Activated CD4-positive, alpha-beta T cell treated with anti-CD3 and anti-CD28 coated beads, Interleukin-2, amount 50 U/mL, for 16 hours (primary cell): ENCODE measurements at regions not wholly inside any gene's neighbourhood (a gene's known extent, or its start where the extent isn't known, plus 50 kb on each side); places are given as distances from the start of the nearest gene placed in this dataset.

Source experiments
- DNase-seq: peaks from one replicate; pipeline ENCODE4 v3.0.0-alpha.2; 2020

GRCh38 chr4:102441978-102442911, 58.9 kb upstream of the NFKB1 start:
- no peak for DNase-seq

DNA sequence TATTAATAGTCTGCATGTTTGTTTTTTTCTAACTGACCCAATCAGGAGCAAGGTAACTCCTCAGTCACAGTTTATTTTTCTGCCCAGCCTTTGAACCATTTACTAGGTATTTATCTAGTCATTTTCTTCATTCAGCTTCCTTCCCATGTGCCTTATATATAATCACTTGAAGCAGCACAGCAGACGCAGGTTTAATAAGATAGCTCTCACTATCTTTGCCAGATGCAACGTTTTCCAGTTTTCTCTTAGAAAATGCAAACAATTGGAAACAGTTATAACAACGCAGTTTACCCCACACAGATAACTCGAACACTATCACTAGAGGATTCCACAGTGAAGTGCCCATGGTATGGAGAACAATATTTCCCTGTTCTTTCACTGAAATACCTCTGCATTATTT, 56.4 kb upstream of the NFKB1 start:
- DNase-seq: no peak

- DNase-seq: no peak
Observed at GRCh38 chr4:102445213-102445612, 55.9 kb upstream of the NFKB1 start.

DNA sequence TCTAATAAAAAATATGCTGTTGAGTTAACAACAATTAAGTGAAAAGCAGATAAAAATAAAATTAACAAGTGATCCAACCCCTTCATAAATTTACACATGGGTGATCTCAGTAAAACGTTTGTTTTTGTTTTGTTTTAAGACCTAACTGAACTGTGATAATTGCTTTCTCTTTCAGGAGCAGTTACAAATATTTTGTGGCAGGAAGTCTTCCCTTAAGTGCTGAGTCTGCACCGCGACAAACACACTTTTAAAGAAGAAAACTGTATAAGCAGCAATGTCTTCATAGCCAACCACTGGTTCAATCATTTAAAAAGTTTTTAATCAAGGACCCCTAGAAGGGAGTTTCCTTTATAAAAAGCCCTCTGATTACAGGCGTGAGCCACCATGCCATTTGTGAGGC, 53.7 kb upstream of the NFKB1 start:
- DNase-seq: no peak

GRCh38 chr4:102449751-102450352, 51.3 kb upstream of the NFKB1 start:
- DNase-seq: peak; percentile 69

DNA sequence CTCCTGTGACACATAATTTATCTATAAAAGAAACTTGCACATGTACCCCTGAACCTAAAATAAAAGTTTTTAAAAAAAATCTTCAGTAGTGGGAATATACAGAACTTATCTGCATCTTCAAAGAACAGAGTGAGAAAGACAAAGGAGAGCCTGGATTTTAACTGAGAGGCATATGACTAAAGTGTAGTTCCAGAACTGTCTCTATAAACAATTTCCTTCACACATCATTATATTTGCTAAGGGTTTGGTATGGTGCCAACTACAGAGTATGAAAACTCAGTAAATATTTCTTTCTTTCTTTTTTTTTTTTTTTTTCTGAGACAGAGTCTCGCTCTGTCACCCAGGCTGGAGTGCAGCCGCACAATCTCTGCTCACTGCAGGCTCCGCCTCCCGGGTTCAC, 49.9 kb upstream of the NFKB1 start:
- no peak for DNase-seq
